ENCODE measurements at regions not wholly inside any gene's neighbourhood (a gene's known extent, or its start where the extent isn't known, plus 50 kb on each side); places are given as distances from the start of the nearest gene placed in this dataset.
A peak's percentile ranks its signal among the peaks of the same experiment; 100 is the strongest.

- no peaks in the 10 kb centered on the region for H3K9me3 ChIP-seq
- H3K27me3 ChIP-seq: no peaks in the 10 kb centered on the region
- TF ChIP-seq EP300 (IDR thresholded peaks at IDR 0.05) (no peak), POLR2A (IDR thresholded peaks at IDR 0.05) (no peak), CTCF (IDR thresholded peaks at IDR 0.05) (no peak)
- no peak for DNase-seq (ENCODE audit: low spot score in 2 of 2)
- peak overlapping the region in 1 of 4 donors; percentile 32 for H3K27ac ChIP-seq
- H3K4me1 ChIP-seq: peaks cover 0 to 3% (median 0%) of the 10 kb centered on the region in 4 donors
- H3K4me3 ChIP-seq: no peak overlapping the region
- WGBS, 2 donors: 44 to 47% methylated on average over 6 of the region's 6 CpGs
- H3K36me3 ChIP-seq: no peaks in the 10 kb centered on the region
Measured at GRCh38 chr4:124415146-124415545, 297.4 kb downstream of the ANKRD50 start.

- no peak for DNase-seq (ENCODE audit: low spot score in 2 of 2)
- TF ChIP-seq CTCF (IDR thresholded peaks at IDR 0.05) (no peak), EP300 (IDR thresholded peaks at IDR 0.05) (no peak), POLR2A (IDR thresholded peaks at IDR 0.05) (no peak)
- WGBS, 2 donors: 79 to 80% methylated on average over 2 of the region's 2 CpGs
- H3K4me1 ChIP-seq: peaks cover 0 to 3% (median 0%) of the 10 kb centered on the region in 4 donors
- no peaks in the 10 kb centered on the region for H3K9me3 ChIP-seq
- H3K4me3 ChIP-seq: no peak overlapping the region
- no peaks in the 10 kb centered on the region for H3K36me3 ChIP-seq
- H3K27ac ChIP-seq: no peak overlapping the region
- H3K27me3 ChIP-seq: no peaks in the 10 kb centered on the region
Measured at GRCh38 chr4:124417371-124417770, 295.2 kb downstream of the ANKRD50 start.

DNA sequence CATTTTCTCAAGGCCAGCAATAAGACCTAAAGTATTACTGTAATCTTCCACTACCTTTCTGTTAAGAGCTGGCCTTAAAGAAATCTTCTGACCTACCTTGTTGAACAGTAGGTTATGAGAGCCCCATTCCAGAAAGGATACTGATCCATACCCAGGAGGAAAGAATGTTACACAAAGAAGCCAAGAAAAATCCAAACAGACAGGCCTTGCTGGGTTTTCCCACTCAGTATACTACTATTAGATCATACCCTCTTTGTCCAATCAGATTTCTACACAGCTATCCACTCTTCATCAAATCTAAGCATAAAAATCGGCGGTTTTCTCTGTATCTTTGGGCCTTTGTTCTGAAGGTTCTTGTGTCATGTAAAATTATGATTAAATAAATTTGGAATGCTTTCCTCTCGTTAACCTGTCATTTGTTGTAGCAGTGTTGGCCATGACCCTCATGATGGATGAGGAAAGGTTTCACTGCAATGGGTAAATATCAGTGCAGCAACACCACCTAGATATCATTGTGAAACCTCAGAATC is 292.3 kb downstream of the ANKRD50 start:
- Histone ChIP-seq H3K36me3 (no peaks in the 10 kb centered on the region), H3K9me3 (no peaks in the 10 kb centered on the region), H3K27ac (no peak overlapping the region), H3K27me3 (no peaks in the 10 kb centered on the region), H3K4me1 (peaks cover 0 to 2% (median 0%) of the 10 kb centered on the region in 4 donors), H3K4me3 (no peak overlapping the region)
- 86 to 89% methylated on average over 3 of the region's 3 CpGs for WGBS, 2 donors
- TF ChIP-seq EP300 (IDR thresholded peaks at IDR 0.05) (no peak), POLR2A (IDR thresholded peaks at IDR 0.05) (no peak), CTCF (IDR thresholded peaks at IDR 0.05) (no peak)
- DNase-seq (ENCODE audit: low spot score in 2 of 2): no peak

GRCh38 chr4:124423160-124423559 is 289.4 kb downstream of the ANKRD50 start:
- Histone ChIP-seq H3K4me1 (no peaks in the 10 kb centered on the region), H3K9me3 (no peaks in the 10 kb centered on the region), H3K27ac (no peak overlapping the region), H3K36me3 (no peaks in the 10 kb centered on the region), H3K4me3 (no peak overlapping the region), H3K27me3 (no peaks in the 10 kb centered on the region)
- TF ChIP-seq POLR2A (IDR thresholded peaks at IDR 0.05) (no peak), EP300 (IDR thresholded peaks at IDR 0.05) (no peak)
- no peak for DNase-seq (ENCODE audit: low spot score in 2 of 2)
- WGBS, 2 donors: 78 to 81% methylated on average over 1 of the region's 1 CpG

- no peak for DNase-seq (ENCODE audit: low spot score in 2 of 2)
- WGBS, 2 donors: 0% methylated on average over 1 of the region's 1 CpG
Measured at GRCh38 chr4:124426279-124426678, 286.3 kb downstream of the ANKRD50 start.

More at GRCh38 chr4:124426279-124426678, 286.3 kb downstream of the ANKRD50 start:
- Histone ChIP-seq H3K27ac (no peak overlapping the region), H3K4me1 (peaks cover 0 to 7% (median 0%) of the 10 kb centered on the region in 4 donors), H3K4me3 (no peak overlapping the region), H3K36me3 (no peaks in the 10 kb centered on the region), H3K27me3 (no peaks in the 10 kb centered on the region), H3K9me3 (no peaks in the 10 kb centered on the region)
- TF ChIP-seq POLR2A (IDR thresholded peaks at IDR 0.05): no peak
- no peak for TF ChIP-seq CTCF (IDR thresholded peaks at IDR 0.05)
